ENCODE measurements at regions not wholly inside any gene's neighbourhood (a gene's known extent, or its start where the extent isn't known, plus 50 kb on each side); places are given as distances from the start of the nearest gene placed in this dataset.
"Not testable (repeated sequence)": the region's sequence is repeated elsewhere in the genome, so short reads cannot be mapped to it uniquely, and the experiment has no call there.

DNA sequence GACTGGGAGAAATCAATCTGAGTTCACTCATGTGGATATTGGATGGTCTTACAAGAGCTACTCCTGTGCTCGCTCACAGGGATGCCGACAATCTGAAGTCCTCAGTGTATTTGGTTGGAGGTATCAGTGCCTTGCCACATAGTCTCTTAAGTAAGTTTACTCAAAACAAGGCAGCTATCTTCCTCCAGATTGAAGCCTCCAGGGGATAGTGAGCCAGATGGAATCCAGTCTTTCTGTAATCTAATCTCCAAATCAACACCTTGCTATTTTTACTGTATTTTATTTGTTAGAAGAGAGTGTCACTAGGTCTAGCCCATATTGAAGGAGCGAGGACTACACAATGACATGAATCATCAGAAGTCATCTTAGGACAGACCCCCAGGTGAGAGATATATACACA lies 456.6 kb upstream of the POT1 start:
- DNase-seq (no peak), ATAC-seq (no peak)

DNA sequence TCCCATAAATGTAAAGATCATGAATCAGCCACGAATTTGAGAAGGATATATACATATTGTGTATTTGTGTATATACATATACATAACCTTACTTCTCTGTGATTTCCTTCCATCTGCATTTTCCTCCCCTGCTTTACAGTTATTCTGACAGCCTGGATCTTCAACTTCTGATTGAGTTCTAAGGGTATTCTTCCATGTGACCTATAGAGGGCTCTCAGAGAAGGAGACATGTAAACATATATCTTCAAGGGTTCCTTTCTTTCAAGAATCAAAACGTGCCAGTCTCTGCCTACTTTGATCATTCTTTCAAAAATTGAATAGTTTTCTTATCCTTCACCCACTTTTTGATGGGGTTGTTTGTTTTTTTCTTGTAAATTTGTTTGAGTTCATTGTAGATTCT lies 453.7 kb upstream of the POT1 start:
- DNase-seq = no peak
- no peak for ATAC-seq

GRCh38 chr7:125382401-125382800 lies 452.8 kb upstream of the POT1 start:
- ATAC-seq = no peak
- no peak for DNase-seq

GRCh38 chr7:125375942-125376341 lies 446.3 kb upstream of the POT1 start:
- DNase-seq (no peak), ATAC-seq (no peak)

DNA sequence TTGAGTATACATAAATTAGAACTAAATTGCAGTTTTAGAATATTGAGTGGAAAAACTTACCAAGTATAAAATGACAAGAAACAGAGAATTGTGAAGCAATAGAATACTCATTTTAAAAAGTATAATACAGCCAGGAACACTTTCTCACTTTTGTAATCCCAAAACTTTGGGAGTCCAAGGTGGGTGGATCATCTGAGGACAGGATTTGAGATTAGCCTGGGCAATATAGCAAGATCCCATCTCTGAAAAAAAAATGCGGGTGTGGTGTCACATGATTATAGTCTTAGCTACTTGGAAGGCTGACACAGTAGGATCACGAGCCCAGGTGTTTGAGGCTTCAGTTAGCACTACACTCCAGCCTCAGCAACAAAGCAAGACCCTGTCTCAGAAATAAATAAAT lies 440.9 kb upstream of the POT1 start:
- ATAC-seq (no peak), DNase-seq (no peak)

GRCh38 chr7:125363873-125364272 lies 434.2 kb upstream of the POT1 start:
- ATAC-seq (no peak), DNase-seq (no peak)

DNA sequence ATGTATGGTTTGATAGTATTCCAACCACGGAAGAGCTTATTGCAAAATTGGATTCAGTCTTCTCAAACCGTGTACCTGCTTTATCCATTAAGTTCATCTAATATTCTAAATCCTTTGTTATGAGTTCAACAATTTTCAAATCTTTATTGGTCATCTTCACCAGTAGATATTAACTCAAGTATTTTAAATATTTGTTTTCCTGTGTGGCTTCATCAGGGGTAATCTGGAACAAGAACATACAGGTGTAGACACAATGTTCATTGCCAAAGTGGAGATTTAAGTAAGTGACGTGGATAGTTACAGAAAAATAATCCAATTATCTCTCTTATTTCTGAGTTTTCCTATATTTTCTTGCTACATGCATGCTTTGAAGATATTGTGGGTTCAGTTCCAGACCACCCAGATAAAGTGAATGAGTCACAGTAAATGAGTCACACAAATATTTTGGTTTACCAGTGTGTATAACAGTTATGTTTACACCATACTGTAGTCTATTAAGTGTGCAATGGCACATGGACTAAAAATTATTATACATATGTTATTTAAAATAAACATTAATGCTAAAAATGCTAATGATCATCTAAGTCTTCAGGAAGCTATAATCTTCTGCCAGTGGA lies 429.0 kb upstream of the POT1 start:
- DNase-seq = no peak
- no peak for ATAC-seq

- ATAC-seq = no peak
- DNase-seq = no peak
Measured at GRCh38 chr7:125357676-125358455, 428.2 kb upstream of the POT1 start.

DNA sequence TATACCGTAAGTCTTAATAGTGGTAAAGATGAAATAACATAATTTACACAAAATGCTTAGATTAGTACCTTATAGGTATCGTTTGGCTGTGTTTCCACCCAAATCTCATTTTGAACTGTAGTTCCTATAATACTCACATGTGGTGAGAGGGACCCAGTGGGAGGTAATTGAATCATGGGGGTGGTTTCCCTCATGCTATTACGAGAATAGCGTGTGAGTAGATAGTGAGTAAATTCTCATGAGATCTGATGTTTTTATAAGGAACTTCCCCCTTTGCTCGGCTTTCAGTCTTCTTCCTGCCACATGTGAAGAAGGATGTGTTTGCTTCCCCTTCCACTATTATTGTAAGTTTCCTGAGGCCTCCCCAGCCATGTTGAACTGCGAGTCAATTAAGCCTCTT lies 426.3 kb upstream of the POT1 start:
- ATAC-seq (no peak), DNase-seq (no peak)

GRCh38 chr7:125347269-125347668 lies 417.6 kb upstream of the POT1 start:
- ATAC-seq = no peak

GRCh38 chr7:125338110-125338509 lies 408.5 kb upstream of the POT1 start:
- no peak for ATAC-seq

More at GRCh38 chr7:125347269-125347668, 417.6 kb upstream of the POT1 start:
- DNase-seq = no peak

DNA sequence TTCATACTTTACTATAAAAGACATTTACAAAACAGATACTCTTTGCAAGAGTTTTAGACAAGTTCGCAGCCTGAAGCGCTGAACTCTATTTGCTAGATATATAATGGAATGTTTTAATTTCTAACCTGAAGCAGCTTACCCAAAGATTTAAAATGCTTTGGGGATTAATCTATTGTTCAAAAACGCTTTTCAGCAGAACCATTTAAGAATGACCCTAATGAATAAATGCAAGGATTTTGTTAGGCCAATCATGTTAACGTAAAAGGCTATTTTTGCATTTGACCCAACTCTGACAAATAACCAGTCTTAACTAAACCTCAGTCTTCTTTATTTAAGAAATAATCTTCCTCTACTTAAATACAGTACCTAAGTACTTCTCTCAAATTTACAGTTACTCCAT lies 406.7 kb upstream of the POT1 start:
- DNase-seq (no peak), ATAC-seq (no peak)

More at GRCh38 chr7:125338110-125338509, 408.5 kb upstream of the POT1 start:
- no peak for DNase-seq

- DNase-seq (no peak), ATAC-seq (no peak)
Measured at GRCh38 chr7:125326666-125327255, 397.1 kb upstream of the POT1 start.

DNA sequence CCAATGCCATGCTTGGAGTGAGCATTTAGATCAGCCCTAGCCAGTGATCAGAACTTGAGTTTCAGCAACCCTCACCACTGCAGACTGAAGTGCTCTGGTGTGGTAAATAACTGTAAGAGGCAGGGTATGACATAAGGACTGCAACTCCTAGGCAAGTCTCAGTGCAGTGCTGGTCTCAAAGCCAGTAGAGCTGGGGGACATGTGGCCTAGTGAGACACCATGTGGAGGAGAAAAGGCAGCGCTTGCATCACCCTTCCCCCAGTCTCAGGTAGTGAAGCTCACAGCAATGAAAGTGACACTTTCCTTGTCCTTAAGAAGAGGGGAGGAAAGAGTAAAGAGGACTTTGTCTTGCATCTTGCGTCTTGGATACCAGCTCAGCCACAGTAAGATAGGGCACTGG lies 386.8 kb upstream of the POT1 start:
- no peak for DNase-seq
- no peak for ATAC-seq

DNA sequence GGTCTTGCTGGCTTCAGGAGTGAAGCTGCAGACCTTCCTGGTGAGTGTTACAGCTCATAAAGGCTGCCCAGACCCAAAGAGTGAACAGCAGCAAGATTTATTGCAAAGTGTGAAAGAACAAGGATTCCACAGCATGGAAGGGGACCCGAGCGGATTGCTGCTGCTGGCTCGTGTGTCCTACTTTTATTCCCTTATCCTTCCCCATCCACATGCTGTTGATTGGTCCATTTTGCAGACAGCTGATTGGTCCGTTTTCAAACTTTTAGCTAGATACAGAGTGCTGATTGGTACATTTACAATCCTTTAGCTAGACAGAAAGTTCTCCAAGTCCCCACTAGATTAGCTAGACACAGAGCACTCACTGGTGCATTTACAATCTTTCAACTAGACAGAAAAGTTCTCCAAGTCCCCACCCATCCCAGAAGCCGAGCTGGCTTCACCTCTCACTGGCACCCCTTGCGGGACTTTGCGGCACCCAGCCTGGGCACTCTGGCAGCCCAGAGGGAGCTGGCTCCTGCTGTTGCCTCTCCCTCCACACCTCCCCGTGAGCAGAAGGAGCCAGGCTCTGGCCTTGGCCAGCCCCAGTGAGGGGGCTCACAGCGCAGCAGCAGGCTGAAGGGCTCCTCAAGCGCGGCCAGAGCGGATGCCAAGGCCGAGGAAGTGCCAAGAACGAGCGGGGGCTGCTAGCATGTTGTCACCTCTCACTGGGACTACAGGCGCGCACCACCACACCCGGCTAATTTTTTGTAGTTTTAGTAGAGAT lies 369.6 kb upstream of the POT1 start:
- DNase-seq (no peak), ATAC-seq (no peak)

GRCh38 chr7:125279961-125280360 lies 350.3 kb upstream of the POT1 start:
- ATAC-seq (no peak), DNase-seq (no peak)

- DNase-seq = no peak
Measured at GRCh38 chr7:125278318-125278717, 348.7 kb upstream of the POT1 start.

DNA sequence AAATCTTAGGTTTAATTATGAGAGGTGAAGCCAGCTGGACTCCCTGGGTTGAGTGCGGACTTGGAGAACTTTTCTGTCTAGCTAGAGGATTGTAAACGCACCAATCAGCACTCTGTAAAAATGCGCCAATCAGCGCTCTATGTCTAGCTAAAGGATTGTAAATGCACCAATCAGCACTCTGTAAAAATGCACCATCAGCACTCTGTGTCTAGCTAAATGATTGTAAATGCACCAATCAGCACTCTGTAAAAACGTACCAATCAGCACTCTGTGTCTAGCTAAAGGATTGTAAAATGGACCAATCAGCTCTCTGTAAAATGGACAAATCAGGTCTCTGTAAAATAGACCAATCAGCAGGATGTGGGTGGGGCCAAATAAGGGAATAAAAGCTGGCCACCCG lies 345.1 kb upstream of the POT1 start:
- not testable (repeated sequence) for ATAC-seq, DNase-seq

More at GRCh38 chr7:125278318-125278717, 348.7 kb upstream of the POT1 start:
- ATAC-seq = no peak

GRCh38 chr7:125264174-125264856 lies 334.7 kb upstream of the POT1 start:
- ATAC-seq = not testable (repeated sequence)

DNA sequence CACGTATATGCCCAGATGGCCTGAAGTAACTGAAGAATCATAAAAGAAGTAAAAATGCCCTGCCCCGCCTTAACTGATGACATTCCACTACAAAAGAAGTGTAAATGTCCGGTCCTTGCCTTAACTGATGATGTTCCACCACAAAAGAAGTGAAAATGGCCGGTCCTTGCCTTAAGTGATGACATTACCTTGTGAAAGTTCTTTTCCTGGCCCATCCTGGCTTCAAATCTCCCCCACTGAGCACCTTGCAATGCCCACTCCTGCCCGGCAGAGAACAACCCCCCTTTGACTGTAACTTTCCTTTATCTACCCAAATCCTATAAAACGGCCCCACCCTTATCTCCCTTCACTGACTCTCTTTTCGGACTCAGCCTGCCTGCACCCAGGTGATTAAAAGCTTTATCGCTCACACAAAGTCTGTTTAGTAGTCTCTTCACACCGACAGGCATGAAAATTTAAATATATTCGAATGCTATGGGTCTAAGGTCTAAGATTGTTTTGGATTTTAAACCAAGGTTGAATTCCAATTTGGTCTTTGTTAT lies 329.3 kb upstream of the POT1 start:
- not testable (repeated sequence) for ATAC-seq, DNase-seq

More at GRCh38 chr7:125264174-125264856, 334.7 kb upstream of the POT1 start:
- not testable (repeated sequence) for DNase-seq

DNA sequence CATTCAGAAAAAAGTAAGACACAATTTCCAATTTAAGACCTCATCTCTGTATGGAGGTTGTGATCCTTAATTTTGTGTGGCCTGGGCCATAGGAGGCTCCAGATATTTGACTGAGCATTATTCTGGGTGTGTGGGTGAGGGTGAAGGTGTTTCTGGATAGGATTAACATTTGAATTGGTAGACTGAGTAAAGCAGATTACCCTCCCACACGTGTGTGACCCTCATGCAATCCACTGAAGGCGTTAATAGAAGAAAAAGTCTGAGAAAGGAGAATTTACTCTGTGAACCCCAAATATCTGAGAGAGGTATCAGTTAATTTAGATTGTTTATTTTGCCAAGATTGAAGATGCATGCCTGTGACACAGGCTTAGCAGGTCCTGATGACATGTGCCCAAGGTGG lies 328.0 kb upstream of the POT1 start:
- DNase-seq = no peak
- no peak for ATAC-seq

DNA sequence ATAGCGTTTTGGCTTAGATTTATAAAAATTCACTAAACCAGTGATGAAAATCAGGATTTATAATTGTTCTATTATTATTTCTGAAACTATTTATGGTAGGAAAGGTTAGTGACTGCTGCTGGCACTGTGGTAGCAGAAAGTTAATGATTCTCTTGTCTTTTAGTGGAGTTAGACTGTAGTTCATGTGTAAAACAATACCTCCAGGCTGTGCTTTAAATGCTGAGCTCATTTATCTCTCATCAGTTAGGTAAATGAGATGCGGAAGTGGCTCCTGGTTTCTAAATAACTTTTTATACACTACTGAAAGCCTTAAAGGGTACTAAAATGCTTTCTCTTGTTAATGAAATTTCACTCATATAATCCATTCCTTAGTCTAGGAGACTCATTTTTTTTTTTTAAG lies 326.8 kb upstream of the POT1 start:
- no peak for DNase-seq
- no peak for ATAC-seq

All from stimulated activated naive CD8-positive, alpha-beta T cell treated with anti-CD3 and anti-CD28 coated beads, Interleukin-15, Interleukin-2, amounts not matched to agents 100 U/mL and 50 U/mL, for 24 hours (primary cell).